Activated effector memory CD4-positive, alpha-beta T cell treated with Interleukin-2 at 50 U/mL for 16 hours (primary cell): ENCODE measurements at regions not wholly inside any gene's neighbourhood (a gene's known extent, or its start where the extent isn't known, plus 50 kb on each side); places are given as distances from the start of the nearest gene placed in this dataset.

Experiments
- DNase-seq: peaks from one replicate; pipeline ENCODE4 v3.0.0-alpha.2; 2020

DNA sequence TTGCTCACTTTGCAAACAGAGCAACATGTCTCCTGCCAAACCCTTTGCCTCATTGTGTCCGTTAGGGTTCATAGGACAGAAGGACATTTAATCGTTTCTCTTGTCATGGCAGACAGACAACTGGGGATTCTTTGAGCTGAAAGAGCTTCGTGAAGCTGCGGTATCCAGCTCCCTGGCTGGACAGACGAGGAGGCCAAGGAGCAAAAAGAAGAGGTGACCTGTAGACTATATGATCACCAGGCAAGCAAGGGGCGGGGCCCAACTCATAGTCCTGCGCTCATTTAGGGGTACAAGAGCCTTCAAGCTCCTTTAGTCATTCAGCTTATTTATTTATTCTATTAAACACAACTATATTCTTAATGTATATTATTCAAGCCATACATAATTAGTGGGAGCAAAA, 66.8 kb upstream of the VRK1 start:
- no peak for DNase-seq

DNA sequence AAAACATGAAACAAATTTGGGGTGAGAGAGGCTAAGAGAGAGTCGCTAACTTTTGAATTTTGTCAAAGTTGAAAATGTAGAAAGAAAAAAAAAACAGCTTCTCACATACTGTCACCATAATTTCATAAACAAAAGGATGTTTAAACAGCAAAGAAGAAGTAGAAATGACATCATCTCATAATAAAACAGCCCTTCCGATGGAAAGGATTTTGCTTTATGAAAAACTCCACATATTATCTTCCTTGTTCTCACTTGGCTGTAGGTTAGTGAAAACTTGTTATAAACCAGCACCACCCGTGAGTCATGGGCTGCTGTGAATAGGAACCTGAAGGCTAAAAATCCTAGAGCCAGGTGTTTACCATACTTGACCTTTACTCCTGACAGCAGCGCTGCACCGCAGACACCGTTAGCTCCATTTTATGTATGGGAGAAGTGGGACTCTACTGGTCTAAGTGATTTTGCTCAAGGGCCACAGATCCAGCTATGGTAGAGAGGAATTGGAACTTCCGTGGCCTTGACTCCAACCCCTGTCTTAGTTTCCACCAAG, 63.0 kb upstream of the VRK1 start:
- DNase-seq = no peak

DNA sequence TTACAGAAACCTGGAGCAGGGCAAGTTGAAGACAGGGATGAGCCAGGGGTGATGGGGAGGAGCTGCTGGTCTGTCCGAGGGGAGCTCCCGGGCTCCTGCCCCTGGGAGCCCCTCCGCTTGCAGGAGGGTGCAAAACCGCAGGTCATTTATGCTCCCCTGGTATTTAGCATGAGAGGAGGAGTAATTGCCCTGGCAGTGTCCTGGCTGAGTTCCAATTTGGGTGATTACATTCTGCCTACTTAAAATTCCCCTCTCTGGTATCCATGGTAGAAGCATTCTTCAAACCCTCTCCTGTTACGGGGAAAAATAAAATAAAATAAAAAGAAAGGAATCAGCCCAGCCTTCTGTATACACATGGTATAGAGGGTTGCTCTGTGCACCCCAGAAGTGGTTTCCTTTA, 61.7 kb upstream of the VRK1 start:
- DNase-seq = no peak

DNA sequence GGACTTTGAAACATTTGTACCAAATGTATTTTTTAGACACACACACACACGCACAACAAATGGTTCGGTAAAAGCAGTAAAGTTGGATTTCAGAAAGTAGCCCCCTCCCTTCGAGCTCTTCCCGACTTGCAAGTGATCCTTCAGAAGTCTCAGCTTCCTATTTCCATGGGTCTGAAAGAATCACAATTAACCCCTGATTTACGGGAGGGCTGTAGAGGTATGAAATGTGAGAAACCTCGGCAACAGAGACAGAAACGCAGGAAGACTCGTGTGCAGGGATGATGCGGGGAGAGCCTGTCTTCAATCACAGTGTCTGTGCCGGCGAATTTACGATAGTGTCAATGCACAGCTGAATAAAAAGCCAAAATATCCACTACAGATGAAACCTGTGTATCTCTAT, 60.7 kb upstream of the VRK1 start:
- no peak for DNase-seq

DNA sequence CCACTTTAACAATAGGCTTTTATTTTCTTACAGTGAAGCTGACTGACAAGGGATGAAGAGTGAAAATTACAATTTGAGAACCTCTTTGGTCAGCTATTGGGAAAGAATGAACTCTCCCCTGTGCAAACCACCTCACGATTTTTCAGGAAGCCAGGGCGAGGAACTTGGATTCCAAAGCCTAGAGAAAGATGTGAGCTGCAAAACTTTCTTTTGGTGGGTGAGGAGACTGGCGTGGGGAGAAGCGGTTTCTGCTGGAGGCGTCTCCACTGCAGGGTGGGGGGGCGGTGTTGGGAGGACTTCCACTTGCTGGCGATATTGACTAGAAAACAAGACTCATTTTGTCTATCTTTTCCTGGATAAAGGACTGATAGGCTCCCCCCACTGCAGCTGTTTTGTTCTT, 59.3 kb upstream of the VRK1 start:
- no peak for DNase-seq

DNA sequence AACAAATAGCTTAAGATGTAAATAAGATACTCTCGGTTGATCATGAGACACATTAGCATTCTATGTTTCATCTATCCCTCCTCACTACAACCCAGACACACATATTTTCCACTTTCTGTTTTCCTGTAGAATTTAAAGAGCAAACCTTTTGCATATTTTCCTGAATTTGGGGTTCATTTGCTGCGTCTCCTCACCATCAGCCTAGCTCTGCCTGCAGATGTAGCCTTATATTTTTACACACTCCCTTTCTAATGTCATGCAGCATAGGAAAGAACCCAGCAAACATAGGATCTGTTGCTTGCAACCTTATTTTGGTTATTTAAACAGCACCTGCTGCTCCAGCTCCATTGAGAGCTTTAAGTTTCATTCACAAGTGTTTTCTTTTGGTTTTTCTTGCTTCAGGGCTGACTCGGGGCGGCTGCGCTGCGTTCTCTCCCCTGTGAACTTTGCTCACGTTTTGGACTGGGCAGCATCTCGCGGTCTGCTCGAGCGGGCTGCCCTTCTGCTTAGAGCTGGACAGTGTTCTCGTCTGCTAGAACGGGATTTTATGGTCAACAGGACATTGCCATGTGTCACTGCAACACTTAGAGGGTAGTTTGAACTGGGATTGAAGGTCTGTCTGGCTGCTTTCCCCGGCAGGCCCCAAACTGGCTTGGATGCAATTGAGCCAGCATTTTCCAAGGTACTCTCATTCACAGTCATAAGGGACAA, 57.8 kb upstream of the VRK1 start:
- no peak for DNase-seq

DNA sequence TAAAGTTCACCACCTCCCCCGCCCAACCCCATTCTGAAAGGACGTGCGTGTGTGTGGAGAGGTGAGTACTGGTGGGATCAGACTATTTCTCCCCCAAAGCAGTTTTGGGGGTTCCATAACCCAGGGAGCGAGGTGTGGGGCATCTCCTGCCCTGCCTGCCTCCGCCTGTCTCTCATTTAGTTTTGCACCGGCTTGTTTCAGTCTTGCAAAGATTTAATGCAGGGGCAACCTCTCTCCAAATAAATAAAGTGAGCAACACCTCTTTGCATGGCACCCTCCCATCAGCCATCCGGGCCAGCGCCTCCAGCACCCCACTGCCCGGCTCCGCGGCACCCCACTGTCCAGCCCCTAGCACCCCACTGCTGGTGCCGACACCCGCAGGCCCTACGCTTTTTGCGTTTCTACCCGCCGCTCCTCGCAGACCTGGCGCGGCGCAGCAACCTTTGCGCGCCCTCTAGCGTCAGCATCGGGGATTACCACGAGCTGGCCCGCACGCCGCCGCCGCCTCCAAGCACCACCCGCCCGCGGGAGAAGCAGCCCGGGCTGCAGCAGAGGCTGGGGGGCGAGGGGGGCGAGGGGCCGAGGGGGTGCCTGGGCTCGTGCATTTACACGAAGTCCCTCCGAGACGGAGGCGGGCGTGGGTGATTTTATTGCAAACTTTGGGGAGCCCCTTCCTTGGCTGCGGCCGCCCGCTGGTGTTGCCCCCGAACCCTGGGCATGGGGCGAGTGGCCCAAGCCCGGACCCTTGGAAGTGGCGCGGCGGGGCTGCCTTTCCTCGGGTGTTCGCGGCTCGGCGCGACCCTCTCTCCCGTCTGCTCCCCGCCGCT, 55.8 kb upstream of the VRK1 start:
- DNase-seq = peak; percentile 63

- DNase-seq = no peak
These were observed 52.9 kb upstream of the VRK1 start for GRCh38 chr14:96744262-96744661.

DNA sequence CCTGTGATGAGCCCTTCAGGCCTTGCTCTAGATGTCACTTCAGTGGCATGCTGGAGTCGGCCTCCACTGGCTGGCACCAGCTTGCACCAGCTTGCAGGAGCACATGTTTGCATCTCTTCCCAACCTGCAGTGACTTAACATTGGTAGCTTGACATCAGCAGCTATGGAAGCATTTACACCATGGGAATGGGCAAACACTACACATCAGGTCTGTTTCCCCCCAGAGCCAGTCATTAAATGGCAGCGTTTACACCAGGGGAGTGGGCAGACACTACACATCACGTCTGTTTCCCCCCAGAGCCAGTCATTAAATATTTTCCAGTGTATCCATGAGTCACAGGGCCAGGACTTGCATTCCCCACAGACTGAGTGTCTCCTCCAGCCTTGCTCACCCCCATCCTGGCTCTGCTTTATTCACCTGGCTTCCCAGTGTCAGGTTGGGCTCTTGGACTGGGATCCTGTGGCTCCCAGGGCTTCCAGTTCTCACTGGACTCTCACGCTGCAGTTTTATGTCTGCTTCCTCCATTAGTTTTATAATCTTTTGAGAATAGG, 51.6 kb upstream of the VRK1 start:
- DNase-seq = no peak

GRCh38 chr14:96746101-96746500, 51.1 kb upstream of the VRK1 start:
- no peak for DNase-seq

DNA sequence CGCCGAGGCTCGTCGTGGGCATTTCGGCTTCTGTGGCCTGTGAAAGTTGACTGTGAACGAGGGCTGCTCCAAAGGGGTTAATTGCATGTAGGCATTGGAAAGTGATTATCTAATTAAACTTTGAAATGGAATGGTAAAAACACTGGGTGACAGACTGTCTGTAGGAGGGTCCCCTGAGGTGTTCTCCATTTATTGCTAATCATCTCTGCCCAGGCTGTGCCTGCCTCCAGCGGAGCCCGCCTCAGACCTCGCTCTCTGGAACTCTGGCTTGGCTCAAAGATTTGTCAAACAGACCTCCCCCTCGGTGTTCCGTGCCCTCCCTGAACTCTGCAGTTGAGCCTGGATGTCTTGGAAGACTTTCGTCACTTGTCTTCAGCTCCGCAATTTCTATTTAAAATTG, 50.2 kb upstream of the VRK1 start:
- DNase-seq = no peak
